Adipocyte (in vitro differentiated cells): ENCODE measurements at regions not wholly inside any gene's neighbourhood (a gene's known extent, or its start where the extent isn't known, plus 50 kb on each side); places are given as distances from the start of the nearest gene placed in this dataset.

Source experiments
- DNase-seq: peaks from one replicate; pipeline ENCODE4 v3.0.0-alpha.2; 2015; ENCODE audit warnings: low read depth
- H3K27me3 ChIP-seq: replicated peaks from 2 replicates; pipeline ENCODE4 v1.7.0; 2013; ENCODE audit warnings: mild to moderate bottlenecking, low read length, moderate library complexity; ENCODE audit not compliant: control insufficient read depth, insufficient read depth
- H3K36me3 ChIP-seq: 2 replicates; pipeline ENCODE4 v1.7.0; 2013; ENCODE audit warnings: low read length, mild to moderate bottlenecking, moderate library complexity; ENCODE audit not compliant: control insufficient read depth, insufficient read depth, severe bottlenecking
- H3K4me1 ChIP-seq: 2 replicates; pipeline ENCODE4 v1.7.0; 2013; ENCODE audit warnings: mild to moderate bottlenecking, low read length, moderate library complexity; ENCODE audit not compliant: control insufficient read depth, insufficient read depth
- H3K4me3 ChIP-seq: 2 replicates; pipeline ENCODE4 v1.7.0; 2013; ENCODE audit warnings: mild to moderate bottlenecking, low read length, moderate library complexity
- H3K9ac ChIP-seq: 2 replicates; pipeline ENCODE4 v1.7.0; 2013; ENCODE audit warnings: mild to moderate bottlenecking, low read length, moderate library complexity
- H3K9me3 ChIP-seq: 2 replicates; pipeline ENCODE4 v1.7.0; 2013; ENCODE audit warnings: mild to moderate bottlenecking, low read length, moderate library complexity; ENCODE audit not compliant: control insufficient read depth

GRCh38 chr20:54294094-54294493 lies 86.2 kb downstream of the PFDN4 start:
- no peaks in the 10 kb centered on the region for H3K36me3 ChIP-seq
- no peaks in the 10 kb centered on the region for H3K27me3 ChIP-seq
- H3K9me3 ChIP-seq: no peaks in the 10 kb centered on the region
- no peak overlapping the region for H3K9ac ChIP-seq
- H3K4me3 ChIP-seq: no peak overlapping the region
- no peak for DNase-seq
- H3K4me1 ChIP-seq: no peaks in the 10 kb centered on the region

- Histone ChIP-seq H3K9me3 (no peaks in the 10 kb centered on the region), H3K36me3 (no peaks in the 10 kb centered on the region), H3K4me1 (no peaks in the 10 kb centered on the region), H3K4me3 (no peak overlapping the region), H3K27me3 (no peaks in the 10 kb centered on the region), H3K9ac (no peak overlapping the region)
- no peak for DNase-seq
Observed at GRCh38 chr20:54295686-54296085, 87.8 kb downstream of the PFDN4 start.

- Histone ChIP-seq H3K4me1 (no peaks in the 10 kb centered on the region), H3K4me3 (no peak overlapping the region), H3K36me3 (no peaks in the 10 kb centered on the region), H3K9ac (no peak overlapping the region), H3K9me3 (no peaks in the 10 kb centered on the region), H3K27me3 (no peaks in the 10 kb centered on the region)
- DNase-seq: no peak
Observed at GRCh38 chr20:54305421-54305820, 97.5 kb downstream of the PFDN4 start.

GRCh38 chr20:54306985-54307710 lies 99.3 kb downstream of the PFDN4 start:
- H3K9ac ChIP-seq: no peak overlapping the region
- H3K4me1 ChIP-seq: no peaks in the 10 kb centered on the region
- no peak for DNase-seq
- no peaks in the 10 kb centered on the region for H3K9me3 ChIP-seq
- no peaks in the 10 kb centered on the region for H3K27me3 ChIP-seq
- no peak overlapping the region for H3K4me3 ChIP-seq
- H3K36me3 ChIP-seq: no peaks in the 10 kb centered on the region

- no peak overlapping the region for H3K9ac ChIP-seq
- no peaks in the 10 kb centered on the region for H3K4me1 ChIP-seq
- no peaks in the 10 kb centered on the region for H3K36me3 ChIP-seq
- no peaks in the 10 kb centered on the region for H3K27me3 ChIP-seq
- no peak overlapping the region for H3K4me3 ChIP-seq
- no peaks in the 10 kb centered on the region for H3K9me3 ChIP-seq
- no peak for DNase-seq
Observed at GRCh38 chr20:54308804-54309203, 100.9 kb downstream of the PFDN4 start.

GRCh38 chr20:54318892-54319291 lies 111.0 kb downstream of the PFDN4 start:
- no peaks in the 10 kb centered on the region for H3K4me1 ChIP-seq
- no peaks in the 10 kb centered on the region for H3K9me3 ChIP-seq
- no peak overlapping the region for H3K4me3 ChIP-seq
- no peak overlapping the region for H3K9ac ChIP-seq
- no peak for DNase-seq
- no peaks in the 10 kb centered on the region for H3K27me3 ChIP-seq
- H3K36me3 ChIP-seq: no peaks in the 10 kb centered on the region

- H3K4me1 ChIP-seq: no peaks in the 10 kb centered on the region
- H3K9ac ChIP-seq: no peak overlapping the region
- H3K36me3 ChIP-seq: no peaks in the 10 kb centered on the region
- no peak overlapping the region for H3K4me3 ChIP-seq
- no peaks in the 10 kb centered on the region for H3K27me3 ChIP-seq
- H3K9me3 ChIP-seq: no peaks in the 10 kb centered on the region
- peak; percentile 64 for DNase-seq
Observed at GRCh38 chr20:54320148-54320607, 112.3 kb downstream of the PFDN4 start.

GRCh38 chr20:54321352-54322087 lies 113.6 kb downstream of the PFDN4 start:
- Histone ChIP-seq H3K27me3 (no peaks in the 10 kb centered on the region), H3K9ac (no peak overlapping the region), H3K4me3 (no peak overlapping the region), H3K9me3 (no peaks in the 10 kb centered on the region), H3K36me3 (no peaks in the 10 kb centered on the region), H3K4me1 (no peaks in the 10 kb centered on the region)
- DNase-seq: no peak

GRCh38 chr20:54323227-54323734 lies 115.4 kb downstream of the PFDN4 start:
- Histone ChIP-seq H3K4me1 (no peaks in the 10 kb centered on the region), H3K9me3 (no peaks in the 10 kb centered on the region), H3K27me3 (no peaks in the 10 kb centered on the region), H3K36me3 (no peaks in the 10 kb centered on the region), H3K4me3 (no peak overlapping the region), H3K9ac (no peak overlapping the region)
- DNase-seq: peak; percentile 70

- Histone ChIP-seq H3K4me1 (no peaks in the 10 kb centered on the region), H3K9ac (no peak overlapping the region), H3K4me3 (no peak overlapping the region), H3K9me3 (no peaks in the 10 kb centered on the region), H3K27me3 (no peaks in the 10 kb centered on the region), H3K36me3 (no peaks in the 10 kb centered on the region)
- DNase-seq: no peak
Observed at GRCh38 chr20:54324041-54324440, 116.2 kb downstream of the PFDN4 start.

- H3K9me3 ChIP-seq: no peaks in the 10 kb centered on the region
Observed at GRCh38 chr20:54324652-54325285, 116.9 kb downstream of the PFDN4 start.

More at GRCh38 chr20:54324652-54325285, 116.9 kb downstream of the PFDN4 start:
- Histone ChIP-seq H3K9ac (no peak overlapping the region), H3K27me3 (no peaks in the 10 kb centered on the region), H3K36me3 (no peaks in the 10 kb centered on the region), H3K4me1 (no peaks in the 10 kb centered on the region), H3K4me3 (no peak overlapping the region)
- DNase-seq: no peak
